CD14-positive monocyte (primary cell): ENCODE measurements at regions not wholly inside any gene's neighbourhood (a gene's known extent, or its start where the extent isn't known, plus 50 kb on each side); places are given as distances from the start of the nearest gene placed in this dataset.

Experiments
- DNase-seq, 3 donors: peaks; one replicate each; pipeline ENCODE4 v3.0.0-alpha.2; 2011 to 2022
- H2AFZ ChIP-seq: 2 replicates; pipeline ENCODE4 v1.6.0; 2012; ENCODE audit warnings: mild to moderate bottlenecking, low read depth, low read length, inconsistent platforms; ENCODE audit not compliant: insufficient read depth, poor library complexity, severe bottlenecking
- H3K27ac ChIP-seq, 2 donors: 1 replicate in 1 of 2; 2 replicates in 1 of 2; pipeline ENCODE4 v1.5.1; 2012 to 2013; ENCODE audit warnings: low read length in 2 of 2, control low read depth in 1 of 2, inconsistent platforms in 1 of 2, low read depth in 1 of 2, mild to moderate bottlenecking in 1 of 2
- H3K27me3 ChIP-seq, 2 donors: one replicate each; pipeline versions ENCODE4 v1.6.0 to v1.6.1; 2011 to 2013; ENCODE audit warnings: low read length in 2 of 2; ENCODE audit not compliant: control insufficient read depth in 2 of 2, insufficient read depth in 2 of 2
- H3K36me3 ChIP-seq, 2 donors: replicated peaks in 1 of 2; 1 replicate in 1 of 2; 2 replicates in 1 of 2; pipeline versions ENCODE4 v1.5.1 to v1.6.1; 2012 to 2013; ENCODE audit warnings: low read length in 2 of 2, control low read depth in 1 of 2, inconsistent platforms in 1 of 2, mild to moderate bottlenecking in 1 of 2; ENCODE audit not compliant: insufficient read depth in 2 of 2, control insufficient read depth in 1 of 2
- H3K4me1 ChIP-seq, 2 donors: 1 replicate in 1 of 2; 2 replicates in 1 of 2; pipeline versions ENCODE4 v1.5.1 to v1.6.1; 2012 to 2013; ENCODE audit warnings: low read length in 2 of 2, control low read depth in 1 of 2, inconsistent platforms in 1 of 2, mild to moderate bottlenecking in 1 of 2, moderate library complexity in 1 of 2; ENCODE audit not compliant: insufficient read depth in 2 of 2, control insufficient read depth in 1 of 2
- H3K4me2 ChIP-seq: replicated peaks from 2 replicates; pipeline ENCODE3; 2012; ENCODE audit warnings: low read length, moderate library complexity, mild to moderate bottlenecking; ENCODE audit not compliant: poor library complexity, severe bottlenecking; ENCODE audit errors: extremely low read depth
- H3K4me3 ChIP-seq, 3 experiments: fragments of 200-600 bp in 1 of 3; sonication (generic) in 1 of 3; replicated peaks in 1 of 3; 1 replicate in 2 of 3; 2 replicates in 1 of 3; pipeline ENCODE4 v1.5.1; 2011 to 2013; ENCODE audit warnings: low read length in 3 of 3, mild to moderate bottlenecking in 3 of 3, control low read depth in 2 of 3, low read depth in 2 of 3, inconsistent platforms in 1 of 3, moderate library complexity in 1 of 3
- H3K79me2 ChIP-seq: 2 replicates; pipeline ENCODE4 v1.6.0; 2012; ENCODE audit warnings: mild to moderate bottlenecking, control low read depth, inconsistent platforms, low read length, moderate library complexity; ENCODE audit not compliant: insufficient read depth
- H3K9ac ChIP-seq: 2 replicates; pipeline ENCODE4 v1.6.0; 2017; ENCODE audit warnings: low read length, mild to moderate bottlenecking; ENCODE audit not compliant: insufficient read depth, poor library complexity, severe bottlenecking
- H3K9me3 ChIP-seq, 2 donors: replicated peaks in 1 of 2; 1 replicate in 1 of 2; 2 replicates in 1 of 2; pipeline versions ENCODE4 v1.5.1 to v1.6.1; 2012 to 2013; ENCODE audit warnings: low read length in 2 of 2, control low read depth in 1 of 2; ENCODE audit not compliant: control insufficient read depth in 1 of 2, insufficient read depth in 1 of 2
- H4K20me1 ChIP-seq: 2 replicates; pipeline ENCODE4 v1.6.0; 2012; ENCODE audit warnings: mild to moderate bottlenecking, low read length, control low read depth, moderate library complexity; ENCODE audit not compliant: insufficient read depth
- H3K27ac Mint-ChIP-seq, 7 donors: one replicate each; pipeline ENCODE4 v1.8.0; 2020; ENCODE audit warnings: mild to moderate bottlenecking in 7 of 7, mixed read lengths in 7 of 7, moderate library complexity in 6 of 7, inconsistent platforms in 2 of 7
- H3K27me3 Mint-ChIP-seq, 3 donors: one replicate each; pipeline ENCODE4 v1.8.0; 2021 to 2022; ENCODE audit warnings: low read depth in 3 of 3, mild to moderate bottlenecking in 3 of 3, mixed read lengths in 3 of 3, moderate library complexity in 3 of 3, inconsistent platforms in 1 of 3
- H3K36me3 Mint-ChIP-seq, 2 donors: one replicate each; pipeline ENCODE4 v1.8.0; 2020; ENCODE audit warnings: mixed read lengths in 2 of 2, inconsistent platforms in 1 of 2, mild to moderate bottlenecking in 1 of 2
- H3K4me1 Mint-ChIP-seq: one replicate; pipeline ENCODE4 v1.8.0; 2020; ENCODE audit warnings: mild to moderate bottlenecking, mixed read lengths
- H3K4me3 Mint-ChIP-seq, 2 donors: one replicate each; pipeline ENCODE4 v1.8.0; 2020; ENCODE audit warnings: mild to moderate bottlenecking in 2 of 2, mixed read lengths in 2 of 2, moderate library complexity in 1 of 2
- H3K9me3 Mint-ChIP-seq, 7 donors: one replicate each; pipeline ENCODE4 v1.8.0; 2020 to 2022; ENCODE audit warnings: mixed read lengths in 7 of 7, mild to moderate bottlenecking in 6 of 7, moderate library complexity in 6 of 7, inconsistent platforms in 2 of 7
- WGBS: methylation state at CpG from one replicate; pipeline ENCODE4 v1.1.5; 2013; ENCODE audit warnings: missing lambda C conversion rate; ENCODE audit not compliant: insufficient coverage; 5-methylcytosine and 5-hydroxymethylcytosine counted together
- intact Hi-C, 2 donors: fragments of 100-400 bp; cut with micrococcal nuclease; formaldehyde crosslinking; loops; one replicate each; pipeline versions ENCODE4 v1.15.0 to v1.15.1; 2023
- TF ChIP-seq, protein P1 (sequence below): fragments of 200-600 bp; IDR thresholded peaks from one replicate; pipeline ENCODE4 v1.8.0; 2022; ENCODE audit warnings: antibody characterized with exemption, mild to moderate bottlenecking

GRCh38 chr6:4459996-4460395 is 316.2 kb upstream of the CDYL start:
- H3K79me2 ChIP-seq = no peaks in the 10 kb centered on the region
- Mint-ChIP-seq H3K4me1 (peaks cover 5% of the 10 kb centered on the region), H3K27ac (no peak overlapping the region), H3K27me3 (peaks cover 2 to 9% (median 2%) of the 10 kb centered on the region in 3 donors), H3K36me3 (no peaks in the 10 kb centered on the region), H3K4me3 (no peak overlapping the region), H3K9me3 (peaks cover 2 to 19% (median 4%) of the 10 kb centered on the region in 7 donors)
- 95% methylated on average over 11 of the region's 11 CpGs for WGBS
- H3K4me2 ChIP-seq = no peak overlapping the region
- no peaks in the 10 kb centered on the region for H3K36me3 ChIP-seq
- H3K9ac ChIP-seq = no peak overlapping the region
- no peak overlapping the region for H3K27ac ChIP-seq
- H2AFZ ChIP-seq = no peak overlapping the region
- H3K4me3 ChIP-seq = no peak overlapping the region
- H3K27me3 ChIP-seq = no peaks in the 10 kb centered on the region
- H3K9me3 ChIP-seq = peaks cover 8 to 17% of the 10 kb centered on the region in 2 donors
- intact Hi-C loops = no loop called here
- TF ChIP-seq, protein P1, sequence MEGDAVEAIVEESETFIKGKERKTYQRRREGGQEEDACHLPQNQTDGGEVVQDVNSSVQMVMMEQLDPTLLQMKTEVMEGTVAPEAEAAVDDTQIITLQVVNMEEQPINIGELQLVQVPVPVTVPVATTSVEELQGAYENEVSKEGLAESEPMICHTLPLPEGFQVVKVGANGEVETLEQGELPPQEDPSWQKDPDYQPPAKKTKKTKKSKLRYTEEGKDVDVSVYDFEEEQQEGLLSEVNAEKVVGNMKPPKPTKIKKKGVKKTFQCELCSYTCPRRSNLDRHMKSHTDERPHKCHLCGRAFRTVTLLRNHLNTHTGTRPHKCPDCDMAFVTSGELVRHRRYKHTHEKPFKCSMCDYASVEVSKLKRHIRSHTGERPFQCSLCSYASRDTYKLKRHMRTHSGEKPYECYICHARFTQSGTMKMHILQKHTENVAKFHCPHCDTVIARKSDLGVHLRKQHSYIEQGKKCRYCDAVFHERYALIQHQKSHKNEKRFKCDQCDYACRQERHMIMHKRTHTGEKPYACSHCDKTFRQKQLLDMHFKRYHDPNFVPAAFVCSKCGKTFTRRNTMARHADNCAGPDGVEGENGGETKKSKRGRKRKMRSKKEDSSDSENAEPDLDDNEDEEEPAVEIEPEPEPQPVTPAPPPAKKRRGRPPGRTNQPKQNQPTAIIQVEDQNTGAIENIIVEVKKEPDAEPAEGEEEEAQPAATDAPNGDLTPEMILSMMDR = no peak
- H3K4me1 ChIP-seq = no peaks in the 10 kb centered on the region
- no peak for DNase-seq
- H4K20me1 ChIP-seq = no peaks in the 10 kb centered on the region

DNA sequence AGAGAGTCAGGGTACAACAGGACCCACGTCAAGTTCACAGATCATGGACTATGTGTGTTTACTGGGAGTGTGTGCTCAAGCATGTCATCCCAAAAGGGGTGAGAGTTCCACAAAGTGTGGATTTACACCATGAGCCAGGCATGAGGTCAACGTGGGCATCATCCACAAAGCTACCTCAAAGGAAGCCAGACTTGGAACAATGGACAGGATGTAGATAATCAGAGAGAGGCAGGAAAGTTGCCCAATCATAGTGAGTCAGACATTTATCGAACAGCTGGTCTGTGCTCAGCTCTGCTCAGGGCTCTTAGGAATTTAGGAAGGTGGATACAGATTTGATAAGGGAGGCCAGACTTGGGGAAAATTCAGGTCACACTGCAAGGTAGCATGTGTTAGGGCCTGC is 317.2 kb upstream of the CDYL start:
- no peaks in the 10 kb centered on the region for H3K36me3 Mint-ChIP-seq
- H3K36me3 ChIP-seq = no peaks in the 10 kb centered on the region

More for the DNA sequence above, 317.2 kb upstream of the CDYL start:
- H3K4me1 ChIP-seq = no peaks in the 10 kb centered on the region
- intact Hi-C loops = no loop called here
- Mint-ChIP-seq H3K27ac (no peak overlapping the region), H3K27me3 (peaks cover 0 to 10% (median 1%) of the 10 kb centered on the region in 3 donors), H3K9me3 (peaks cover 2 to 19% (median 6%) of the 10 kb centered on the region in 7 donors), H3K4me3 (no peak overlapping the region), H3K4me1 (peaks cover 5% of the 10 kb centered on the region)
- H2AFZ ChIP-seq = no peak overlapping the region
- 33% methylated on average over 3 of the region's 3 CpGs for WGBS
- H3K9ac ChIP-seq = no peak overlapping the region
- TF ChIP-seq, protein P1 = no peak
- H4K20me1 ChIP-seq = no peaks in the 10 kb centered on the region
- H3K27ac ChIP-seq = no peak overlapping the region
- H3K4me3 ChIP-seq = no peak overlapping the region
- DNase-seq = no peak
- H3K27me3 ChIP-seq = no peaks in the 10 kb centered on the region
- no peaks in the 10 kb centered on the region for H3K79me2 ChIP-seq
- peaks cover 8 to 17% of the 10 kb centered on the region in 2 donors for H3K9me3 ChIP-seq
- H3K4me2 ChIP-seq = no peak overlapping the region
